WI38 (cell line): ENCODE measurements at regions not wholly inside any gene's neighbourhood (a gene's known extent, or its start where the extent isn't known, plus 50 kb on each side); places are given as distances from the start of the nearest gene placed in this dataset.

Source experiments
- H3K4me3 ChIP-seq: 2 replicates; pipeline ENCODE4 v1.5.1; 2011; ENCODE audit warnings: low read depth, mild to moderate bottlenecking, control low read depth, low read length
- TF ChIP-seq, protein P1 (sequence below): IDR thresholded peaks from 2 replicates; pipeline ENCODE4 v1.5.1; 2012; ENCODE audit warnings: low read depth, mild to moderate bottlenecking, control low read depth, low read length

DNA sequence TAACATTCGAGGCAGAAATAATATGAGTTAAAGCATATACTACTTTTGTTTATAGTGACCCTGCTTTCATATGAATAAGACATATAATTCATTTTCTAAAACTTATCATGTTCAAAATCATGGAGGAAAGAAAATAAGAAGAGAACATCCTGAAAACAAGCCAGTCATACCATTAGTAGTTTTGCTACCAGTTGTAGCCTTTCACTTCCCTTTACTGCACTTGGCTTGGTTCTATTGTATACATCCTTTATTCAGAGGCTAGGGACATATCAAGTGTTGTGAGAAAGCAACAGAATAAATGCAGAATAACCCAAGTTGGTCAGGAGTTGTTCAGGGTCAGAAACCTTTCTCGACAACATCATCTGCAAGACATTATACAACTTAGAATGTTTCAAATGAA is 598.7 kb downstream of the SOX5 start:
- TF ChIP-seq, protein P1, sequence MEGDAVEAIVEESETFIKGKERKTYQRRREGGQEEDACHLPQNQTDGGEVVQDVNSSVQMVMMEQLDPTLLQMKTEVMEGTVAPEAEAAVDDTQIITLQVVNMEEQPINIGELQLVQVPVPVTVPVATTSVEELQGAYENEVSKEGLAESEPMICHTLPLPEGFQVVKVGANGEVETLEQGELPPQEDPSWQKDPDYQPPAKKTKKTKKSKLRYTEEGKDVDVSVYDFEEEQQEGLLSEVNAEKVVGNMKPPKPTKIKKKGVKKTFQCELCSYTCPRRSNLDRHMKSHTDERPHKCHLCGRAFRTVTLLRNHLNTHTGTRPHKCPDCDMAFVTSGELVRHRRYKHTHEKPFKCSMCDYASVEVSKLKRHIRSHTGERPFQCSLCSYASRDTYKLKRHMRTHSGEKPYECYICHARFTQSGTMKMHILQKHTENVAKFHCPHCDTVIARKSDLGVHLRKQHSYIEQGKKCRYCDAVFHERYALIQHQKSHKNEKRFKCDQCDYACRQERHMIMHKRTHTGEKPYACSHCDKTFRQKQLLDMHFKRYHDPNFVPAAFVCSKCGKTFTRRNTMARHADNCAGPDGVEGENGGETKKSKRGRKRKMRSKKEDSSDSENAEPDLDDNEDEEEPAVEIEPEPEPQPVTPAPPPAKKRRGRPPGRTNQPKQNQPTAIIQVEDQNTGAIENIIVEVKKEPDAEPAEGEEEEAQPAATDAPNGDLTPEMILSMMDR, result no peak
- H3K4me3 ChIP-seq, result no peak overlapping the region

DNA sequence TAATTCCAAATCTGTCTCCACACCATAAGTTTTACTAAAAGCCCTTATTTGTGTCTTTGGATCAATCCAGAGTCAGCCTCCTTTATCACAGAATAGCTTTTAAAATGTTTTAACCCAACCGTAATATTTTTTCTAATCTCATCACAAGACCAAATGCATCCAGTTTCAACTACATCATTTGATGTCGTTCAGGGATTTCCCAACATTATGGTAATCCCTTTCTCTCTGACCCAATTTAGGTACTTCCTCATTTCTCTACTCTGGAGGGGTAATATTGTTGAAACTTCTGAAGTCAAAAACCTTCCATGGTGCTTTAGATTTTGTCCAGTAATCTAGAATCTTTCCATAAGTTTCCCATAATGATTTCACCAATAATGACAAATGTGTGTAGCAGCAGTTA is 596.8 kb downstream of the SOX5 start:
- H3K4me3 ChIP-seq, result no peak overlapping the region
- TF ChIP-seq, protein P1, result no peak

DNA sequence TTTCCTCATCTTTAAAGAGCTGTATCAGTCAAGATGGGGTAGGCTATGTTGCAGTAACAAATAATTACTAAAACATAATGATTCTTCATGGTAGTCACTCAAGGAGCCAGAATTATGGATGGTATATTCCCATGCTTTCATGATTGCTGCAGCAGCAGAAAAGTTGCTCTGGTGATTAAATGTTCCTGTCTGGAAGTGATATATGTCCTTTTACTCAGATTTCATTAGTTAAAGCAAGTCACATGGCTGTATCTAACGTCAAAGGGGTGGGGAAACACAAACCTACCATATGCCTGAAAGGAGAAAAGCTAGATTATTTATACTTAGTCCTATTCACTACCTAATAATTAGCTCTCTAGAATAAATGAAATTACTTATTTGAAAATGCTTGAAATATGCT is 594.7 kb downstream of the SOX5 start:
- TF ChIP-seq, protein P1, result no peak
- H3K4me3 ChIP-seq, result no peak overlapping the region

DNA sequence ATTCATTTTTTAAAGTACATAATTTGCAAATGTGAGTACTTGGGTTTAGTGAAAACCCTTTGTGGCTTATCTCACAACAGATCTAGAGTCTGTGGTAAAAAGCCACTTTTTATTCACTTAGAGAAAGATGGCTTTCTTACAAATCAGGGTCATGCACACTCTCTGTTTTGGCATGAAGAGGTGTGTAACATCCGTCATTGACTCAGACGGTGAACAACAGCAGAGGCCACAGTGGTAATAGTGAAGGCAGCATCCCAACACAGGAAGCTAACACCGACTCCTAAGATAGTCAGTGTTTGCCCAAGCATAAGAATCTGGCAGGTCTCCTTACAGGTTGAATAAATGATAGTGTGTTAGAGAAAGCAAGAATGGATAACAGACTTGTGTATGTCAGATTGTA is 593.0 kb downstream of the SOX5 start:
- H3K4me3 ChIP-seq, result no peak overlapping the region
- TF ChIP-seq, protein P1, result no peak

DNA sequence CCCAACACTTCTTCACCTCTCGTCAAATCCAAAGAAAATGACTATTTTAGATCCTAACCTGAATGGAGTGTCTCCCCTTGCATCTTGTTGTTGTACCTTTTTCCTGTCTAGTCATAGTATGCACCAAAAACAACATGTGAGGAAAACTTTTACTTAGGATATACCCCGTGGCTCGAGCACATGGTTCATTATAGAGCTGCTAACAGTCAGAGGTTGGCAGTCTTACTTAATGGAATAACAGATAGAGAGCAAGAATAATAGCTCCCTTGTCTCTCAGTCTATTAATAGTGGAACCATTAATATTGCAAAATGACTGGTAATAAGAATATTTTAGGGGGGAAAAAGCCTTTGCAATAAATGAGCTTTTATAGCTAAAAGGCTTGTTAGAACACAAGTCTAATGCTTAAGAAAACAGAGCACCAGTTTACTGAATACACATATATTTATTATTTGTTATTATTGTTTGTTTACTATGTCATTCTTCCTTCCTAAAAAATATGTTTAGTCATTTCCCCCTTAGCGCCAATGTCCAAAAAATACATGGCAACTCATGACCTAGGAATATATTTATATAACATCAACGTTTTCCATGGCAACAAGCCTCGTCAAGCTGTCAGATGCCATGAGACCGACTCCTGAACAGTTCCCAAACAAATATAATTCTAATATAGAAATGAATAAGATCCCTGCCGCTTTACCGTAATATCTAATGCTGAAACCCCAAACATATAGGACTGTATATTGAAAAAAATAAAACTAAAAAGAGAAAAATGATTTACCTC is 592.4 kb downstream of the SOX5 start:
- H3K4me3 ChIP-seq, result no peak overlapping the region
- TF ChIP-seq, protein P1, result no peak

DNA sequence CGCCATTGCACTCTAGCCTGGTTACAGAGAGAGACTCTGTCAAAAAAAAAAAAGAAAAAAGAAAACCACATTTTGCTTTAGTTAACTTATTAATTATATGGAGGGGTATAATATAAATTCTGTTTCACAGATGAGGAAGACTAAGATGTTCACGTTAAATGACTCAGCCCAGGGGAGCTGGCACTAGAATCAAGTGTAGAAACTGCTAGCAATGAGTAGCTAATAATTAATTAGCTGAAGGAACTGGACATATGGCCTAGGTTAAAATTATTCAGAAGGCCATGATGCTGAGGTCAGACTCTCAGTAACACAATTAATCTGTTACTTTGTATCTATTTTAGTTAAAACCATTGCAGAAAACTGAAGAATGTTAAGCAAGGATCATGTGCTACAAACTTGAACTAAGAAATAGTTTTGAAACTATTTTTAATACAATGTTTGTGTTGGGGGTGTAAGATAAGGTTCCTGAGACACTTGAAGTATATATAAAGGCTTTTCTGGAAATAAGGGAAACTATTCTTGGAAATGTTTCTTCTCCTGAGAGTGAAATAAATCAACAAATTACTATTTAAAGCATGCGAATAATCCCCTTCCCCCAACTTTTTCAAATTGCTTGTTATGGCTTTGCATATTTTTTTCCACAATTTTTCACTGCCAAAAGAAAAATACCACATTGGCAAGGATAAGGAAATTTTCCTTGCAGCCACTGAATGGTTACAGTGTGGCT is 589.3 kb downstream of the SOX5 start:
- H3K4me3 ChIP-seq, result no peak overlapping the region
- TF ChIP-seq, protein P1, result no peak

DNA sequence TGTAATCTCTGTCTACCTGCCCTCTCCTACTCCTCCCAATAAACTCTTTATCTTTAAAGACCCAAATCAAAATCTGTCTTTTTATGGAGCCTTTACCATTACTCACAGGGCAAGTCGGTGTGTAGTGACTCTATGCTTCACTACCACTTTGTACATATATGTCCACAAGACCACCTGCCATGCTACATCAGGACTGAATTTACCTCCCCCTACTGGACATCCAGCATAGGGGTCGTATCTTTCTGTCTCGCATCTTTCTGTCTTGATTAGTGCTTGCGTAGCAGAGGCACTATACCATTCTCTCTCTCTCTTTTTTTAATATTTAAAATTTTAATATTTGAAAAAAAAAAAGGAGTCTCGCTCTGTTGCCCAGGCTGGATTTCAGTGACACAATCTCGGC is 587.5 kb downstream of the SOX5 start:
- H3K4me3 ChIP-seq, result no peak overlapping the region
- TF ChIP-seq, protein P1, result no peak
